NT2/D1 (cell line): ENCODE measurements at regions not wholly inside any gene's neighbourhood (a gene's known extent, or its start where the extent isn't known, plus 50 kb on each side); places are given as distances from the start of the nearest gene placed in this dataset.

ENCODE experiments used
- DNase-seq: peaks from one replicate; pipeline ENCODE4 v3.0.0-alpha.2; 2011; ENCODE audit warnings: low read depth, low spot score
- H3K27me3 ChIP-seq: 2 replicates; pipeline ENCODE4 v1.6.0; 2011; ENCODE audit warnings: mild to moderate bottlenecking; ENCODE audit not compliant: insufficient read length, insufficient read depth
- H3K36me3 ChIP-seq: 2 replicates; pipeline ENCODE4 v1.6.1; 2011; ENCODE audit warnings: mild to moderate bottlenecking, low read length, mixed read lengths; ENCODE audit not compliant: insufficient read depth, insufficient read length
- H3K4me1 ChIP-seq: 2 replicates; pipeline ENCODE4 v1.5.1; 2011; ENCODE audit not compliant: insufficient read depth, insufficient read length
- H3K4me3 ChIP-seq: 2 replicates; pipeline ENCODE4 v1.5.1; 2011; ENCODE audit warnings: low read depth; ENCODE audit not compliant: insufficient read length
- H3K9ac ChIP-seq: 2 replicates; pipeline ENCODE4 v1.6.0; 2011; ENCODE audit warnings: low read depth; ENCODE audit not compliant: insufficient read length
- H3K9me3 ChIP-seq: 2 replicates; pipeline ENCODE4 v1.5.1; 2011; ENCODE audit warnings: mild to moderate bottlenecking, low read length; ENCODE audit not compliant: insufficient read depth
- SUZ12 ChIP-seq: IDR thresholded peaks from 2 replicates; pipeline ENCODE4 v1.6.1; 2011; ENCODE audit not compliant: insufficient read length, insufficient read depth; ENCODE audit errors: extremely low read depth
- YY1 ChIP-seq: IDR thresholded peaks from 2 replicates; pipeline ENCODE4 v1.6.1; 2011; ENCODE audit not compliant: insufficient read length, insufficient read depth
- ZNF274 ChIP-seq: IDR thresholded peaks from 2 replicates; pipeline ENCODE4 v1.6.1; 2011; ENCODE audit warnings: mild to moderate bottlenecking, low read depth, low read length

DNA sequence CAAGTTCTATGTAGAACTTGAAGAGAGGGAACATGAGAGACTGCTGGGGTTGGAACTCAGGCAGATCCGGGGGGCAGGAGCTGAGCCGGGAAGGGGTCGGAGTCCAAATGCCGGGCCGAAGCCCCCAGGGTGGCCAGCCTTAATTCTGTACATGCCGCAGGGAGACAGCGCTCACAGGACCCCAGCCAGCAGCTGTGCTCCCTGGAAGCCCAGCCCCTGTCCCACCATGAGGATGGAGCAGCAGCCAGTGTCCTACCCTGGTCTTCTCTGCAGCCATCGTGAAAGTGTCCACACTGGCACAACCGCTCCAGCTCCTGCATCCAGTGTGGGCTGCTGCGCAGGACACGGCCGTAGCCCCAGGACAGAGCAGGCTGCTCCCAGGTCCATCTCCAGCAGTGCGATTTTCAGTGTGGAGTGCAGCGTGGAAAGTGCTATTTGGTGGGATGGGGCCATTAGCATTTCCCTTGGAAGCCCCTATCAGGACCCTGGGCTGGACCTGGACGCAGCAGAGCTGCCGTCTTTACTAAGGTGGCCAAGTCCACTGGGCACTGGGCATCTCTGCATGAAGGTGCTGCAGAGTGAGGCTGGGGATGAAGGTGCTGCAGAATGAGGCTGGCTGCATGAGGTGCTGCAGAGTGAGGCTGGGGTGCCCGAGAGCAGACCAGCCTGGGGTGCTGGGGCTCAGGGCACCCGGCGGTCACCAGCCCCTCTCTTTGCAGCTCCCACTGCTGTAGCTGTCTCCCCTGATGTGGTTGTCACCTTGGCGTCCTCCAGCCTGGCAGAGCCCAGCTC lies 737.4 kb downstream of the BRD1 start:
- H3K36me3 ChIP-seq, result no peaks in the 10 kb centered on the region
- H3K4me3 ChIP-seq, result no peak overlapping the region
- H3K9ac ChIP-seq, result no peak overlapping the region
- no peak for DNase-seq
- TF ChIP-seq SUZ12 (no peak), ZNF274 (no peak), YY1 (no peak)
- no peaks in the 10 kb centered on the region for H3K4me1 ChIP-seq
- H3K9me3 ChIP-seq, result no peaks in the 10 kb centered on the region
- H3K27me3 ChIP-seq, result no peaks in the 10 kb centered on the region

- no peak for DNase-seq
- H3K4me1 ChIP-seq, result no peaks in the 10 kb centered on the region
- no peaks in the 10 kb centered on the region for H3K9me3 ChIP-seq
- no peaks in the 10 kb centered on the region for H3K27me3 ChIP-seq
- no peaks in the 10 kb centered on the region for H3K36me3 ChIP-seq
- no peak overlapping the region for H3K4me3 ChIP-seq
- no peak for TF ChIP-seq SUZ12
- no peak for TF ChIP-seq YY1
- H3K9ac ChIP-seq, result no peak overlapping the region
These were observed 738.6 kb downstream of the BRD1 start for GRCh38 chr22:49088801-49089791.

- Histone ChIP-seq H3K4me3 (no peak overlapping the region), H3K4me1 (no peaks in the 10 kb centered on the region), H3K9ac (no peak overlapping the region), H3K9me3 (no peaks in the 10 kb centered on the region), H3K36me3 (no peaks in the 10 kb centered on the region), H3K27me3 (no peaks in the 10 kb centered on the region)
- no peak for DNase-seq
- TF ChIP-seq SUZ12, result no peak
- no peak for TF ChIP-seq ZNF274
- TF ChIP-seq YY1, result no peak
These were observed 739.7 kb downstream of the BRD1 start for GRCh38 chr22:49087716-49088601.

- Histone ChIP-seq H3K4me1 (no peaks in the 10 kb centered on the region), H3K9ac (no peak overlapping the region), H3K9me3 (no peaks in the 10 kb centered on the region), H3K4me3 (no peak overlapping the region), H3K27me3 (no peaks in the 10 kb centered on the region), H3K36me3 (no peaks in the 10 kb centered on the region)
- TF ChIP-seq ZNF274 (no peak), YY1 (no peak), SUZ12 (no peak)
- no peak for DNase-seq
These were observed 740.5 kb downstream of the BRD1 start for GRCh38 chr22:49087198-49087597.

DNA sequence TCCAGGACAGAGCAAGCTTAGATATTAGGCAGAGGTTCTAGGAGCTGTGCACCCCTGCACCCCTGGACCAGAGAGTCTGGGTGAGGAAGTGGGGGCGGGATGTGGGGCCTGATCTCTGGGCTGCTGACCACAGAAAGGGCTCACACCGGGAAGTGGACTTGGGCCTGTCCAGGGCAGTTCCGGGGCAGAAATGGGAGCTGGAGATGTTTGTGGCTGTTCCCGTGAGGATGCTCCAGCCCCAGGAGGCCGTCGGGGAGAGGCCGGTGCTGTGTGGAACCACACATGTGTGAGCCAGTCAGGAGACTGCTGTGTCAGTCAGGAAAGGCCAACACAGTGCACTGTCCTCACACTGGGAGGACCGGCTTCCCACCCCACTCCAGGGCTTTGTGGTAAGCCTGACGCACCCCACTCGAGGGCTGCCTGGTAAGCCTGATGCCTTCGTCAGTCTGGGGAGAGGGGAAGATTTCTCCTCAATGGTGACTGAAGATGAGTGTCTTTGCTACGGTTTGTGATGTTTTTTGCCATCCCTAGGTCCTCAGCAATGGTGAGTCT lies 741.0 kb downstream of the BRD1 start:
- Histone ChIP-seq H3K9ac (no peak overlapping the region), H3K9me3 (no peaks in the 10 kb centered on the region), H3K36me3 (no peaks in the 10 kb centered on the region), H3K4me3 (no peak overlapping the region), H3K27me3 (no peaks in the 10 kb centered on the region), H3K4me1 (no peaks in the 10 kb centered on the region)
- no peak for TF ChIP-seq SUZ12
- TF ChIP-seq YY1, result no peak
- no peak for TF ChIP-seq ZNF274
- DNase-seq, result no peak

DNA sequence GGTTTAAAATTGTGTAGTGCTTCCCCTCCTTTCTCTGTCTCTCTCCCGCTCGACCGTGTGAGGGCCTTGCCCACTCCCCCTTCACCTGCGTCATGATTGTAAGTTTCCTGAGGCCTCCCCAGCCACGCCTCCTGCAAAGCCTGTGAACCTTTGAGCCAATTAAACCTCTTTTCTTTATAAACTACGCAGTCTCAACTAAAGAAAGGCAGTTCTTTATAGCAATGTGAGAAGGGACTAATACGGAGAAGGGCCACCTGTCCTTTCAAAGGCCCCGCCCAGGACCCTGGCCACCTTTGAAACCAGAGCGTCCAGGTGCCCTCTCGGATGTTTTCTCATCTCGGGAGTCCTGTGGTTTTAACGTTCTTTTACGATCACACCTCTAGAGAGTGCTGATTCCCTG lies 741.5 kb downstream of the BRD1 start:
- Histone ChIP-seq H3K27me3 (no peaks in the 10 kb centered on the region), H3K36me3 (no peaks in the 10 kb centered on the region), H3K9ac (no peak overlapping the region), H3K4me3 (no peak overlapping the region), H3K4me1 (no peaks in the 10 kb centered on the region), H3K9me3 (no peaks in the 10 kb centered on the region)
- DNase-seq, result no peak
- TF ChIP-seq SUZ12, result no peak
- no peak for TF ChIP-seq ZNF274
- no peak for TF ChIP-seq YY1
